OCI-LY1 (cell line): ENCODE measurements at regions not wholly inside any gene's neighbourhood (a gene's known extent, or its start where the extent isn't known, plus 50 kb on each side); places are given as distances from the start of the nearest gene placed in this dataset.

Source experiments
- H2AFZ ChIP-seq: fragments of 200-600 bp; sonication (generic), shearing (Covaris generic); 2 replicates; pipeline ENCODE4 v1.6.0; 2014; ENCODE audit warnings: antibody characterized with exemption, mild to moderate bottlenecking, low read length
- H3F3A ChIP-seq: fragments of 200-600 bp; sonication (generic), shearing (Covaris generic); 2 replicates; pipeline ENCODE4 v1.6.0; 2014; ENCODE audit warnings: mild to moderate bottlenecking, antibody characterized with exemption, low read length, moderate library complexity; ENCODE audit not compliant: insufficient read depth
- H3K27ac ChIP-seq: fragments of 200-600 bp; sonication (generic); 2 replicates; pipeline ENCODE4 v1.5.1; 2014; ENCODE audit warnings: low read length, mixed run types, mild to moderate bottlenecking, low read depth; ENCODE audit not compliant: poor library complexity, severe bottlenecking
- H3K27me3 ChIP-seq: fragments of 200-600 bp; sonication (generic); 2 replicates; pipeline ENCODE4 v1.6.0; 2014; ENCODE audit warnings: antibody characterized with exemption, mild to moderate bottlenecking, low read length, moderate library complexity; ENCODE audit not compliant: insufficient read depth
- H3K36me3 ChIP-seq: fragments of 200-600 bp; sonication (generic); 2 replicates; pipeline ENCODE4 v1.6.1; 2014; ENCODE audit warnings: mild to moderate bottlenecking, antibody characterized with exemption, low read length, moderate library complexity, mixed read lengths; ENCODE audit not compliant: insufficient read depth
- H3K4me1 ChIP-seq: fragments of 200-600 bp; sonication (generic); 2 replicates; pipeline ENCODE4 v1.5.1; 2014; ENCODE audit warnings: mild to moderate bottlenecking, low read length, moderate library complexity; ENCODE audit not compliant: insufficient read depth, severe bottlenecking
- H3K4me2 ChIP-seq: fragments of 200-600 bp; sonication (generic), shearing (Covaris generic); 2 replicates; pipeline ENCODE4 v1.6.1; 2014; ENCODE audit warnings: low read length
- H3K4me3 ChIP-seq: fragments of 200-600 bp; sonication (generic); 2 replicates; pipeline ENCODE4 v1.5.1; 2014; ENCODE audit warnings: low read length, low read depth, mild to moderate bottlenecking, mixed read lengths; ENCODE audit not compliant: poor library complexity, severe bottlenecking
- H3K79me2 ChIP-seq: fragments of 200-600 bp; shearing (Covaris generic); 2 replicates; pipeline ENCODE4 v1.6.1; 2016; ENCODE audit warnings: mixed run types, low read length, mixed read lengths; ENCODE audit not compliant: insufficient read depth
- H3K9ac ChIP-seq: fragments of 200-600 bp; sonication (generic), shearing (Covaris generic); 2 replicates; pipeline ENCODE4 v1.6.1; 2014; ENCODE audit warnings: mild to moderate bottlenecking, low read length, mixed read lengths
- H3K9me2 ChIP-seq: fragments of 200-600 bp; sonication (generic), shearing (Covaris generic); 2 replicates; pipeline ENCODE4 v1.6.1; 2014; ENCODE audit warnings: low read depth, mild to moderate bottlenecking, low read length, mixed read lengths
- H3K9me3 ChIP-seq: fragments of 200-600 bp; shearing (Covaris generic); 2 replicates; pipeline ENCODE4 v1.6.1; 2014; ENCODE audit warnings: low read length, mixed read lengths
- H4K20me1 ChIP-seq: fragments of 200-600 bp; sonication (generic), shearing (Covaris generic); 2 replicates; pipeline ENCODE4 v1.6.0; 2016; ENCODE audit warnings: mild to moderate bottlenecking, low read length; ENCODE audit not compliant: insufficient read depth
- EZH2 ChIP-seq: fragments of 200-600 bp; sonication (generic), shearing (Covaris generic); IDR thresholded peaks from 2 replicates; pipeline ENCODE4 v1.8.0; 2017; ENCODE audit warnings: borderline replicate concordance, mixed run types, mild to moderate bottlenecking, antibody characterized with exemption, low read length, moderate library complexity, mixed read lengths
- TF ChIP-seq, protein P1 (sequence below): fragments of 200-600 bp; sonication (generic), shearing (Covaris generic); IDR thresholded peaks from 2 replicates; pipeline ENCODE4 v1.5.1; 2017; ENCODE audit warnings: mild to moderate bottlenecking, antibody characterized with exemption, low read length, moderate library complexity, mixed read lengths

DNA sequence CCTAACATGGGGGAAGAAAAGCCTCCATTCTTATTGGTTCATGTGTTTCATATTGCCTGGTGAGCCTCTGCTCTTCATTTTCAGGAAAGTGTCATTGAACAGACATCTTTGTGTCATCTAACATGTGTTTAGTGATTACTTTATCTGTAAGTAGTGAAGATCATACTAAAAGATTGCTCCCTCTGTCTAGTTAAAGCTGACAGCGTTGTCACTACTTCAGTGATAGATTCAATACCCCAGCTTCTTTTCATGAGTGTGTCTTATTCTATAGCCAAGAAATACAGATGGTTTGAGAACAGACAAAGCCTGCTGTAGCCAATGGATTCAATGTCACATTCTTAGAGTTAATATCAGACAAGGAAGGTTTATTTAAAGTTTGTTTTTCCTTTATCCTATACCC, 85.1 kb downstream of the NKX6-1 start:
- H2AFZ ChIP-seq, result no peak overlapping the region
- H3K9me2 ChIP-seq, result no peaks in the 10 kb centered on the region
- no peak overlapping the region for H3K4me2 ChIP-seq
- no peaks in the 10 kb centered on the region for H3K79me2 ChIP-seq
- H3K36me3 ChIP-seq, result no peaks in the 10 kb centered on the region
- no peaks in the 10 kb centered on the region for H3K27me3 ChIP-seq
- H3K27ac ChIP-seq, result no peak overlapping the region
- H3K4me3 ChIP-seq, result no peak overlapping the region
- no peak for TF ChIP-seq EZH2
- H3K4me1 ChIP-seq, result no peaks in the 10 kb centered on the region
- no peaks in the 10 kb centered on the region for H3K9me3 ChIP-seq
- no peak overlapping the region for H3K9ac ChIP-seq
- H4K20me1 ChIP-seq, result no peaks in the 10 kb centered on the region
- H3F3A ChIP-seq, result no peaks in the 10 kb centered on the region

DNA sequence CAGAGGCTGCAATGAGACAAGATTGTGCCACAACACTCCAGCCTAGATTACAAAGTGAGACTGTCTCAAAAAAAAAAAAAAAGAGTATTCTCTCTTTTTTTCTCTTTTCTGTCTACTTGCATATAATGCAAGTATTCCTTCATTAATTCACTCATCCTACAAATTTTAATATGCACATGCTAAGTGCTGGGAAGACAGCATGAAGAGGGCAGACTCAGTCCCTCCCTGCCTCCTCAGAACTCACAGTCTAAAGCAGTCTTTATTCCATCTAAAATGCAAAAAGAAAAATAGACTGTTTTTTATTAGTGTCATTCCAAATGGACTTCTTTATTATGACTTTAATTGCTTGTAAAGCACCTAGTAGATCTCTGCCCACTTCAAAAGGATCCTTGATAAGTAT, 85.6 kb downstream of the NKX6-1 start:
- no peak overlapping the region for H3K4me2 ChIP-seq
- no peaks in the 10 kb centered on the region for H3K79me2 ChIP-seq
- no peak overlapping the region for H3K9ac ChIP-seq
- H3K36me3 ChIP-seq, result no peaks in the 10 kb centered on the region
- H3K4me3 ChIP-seq, result no peak overlapping the region
- TF ChIP-seq, protein P1, sequence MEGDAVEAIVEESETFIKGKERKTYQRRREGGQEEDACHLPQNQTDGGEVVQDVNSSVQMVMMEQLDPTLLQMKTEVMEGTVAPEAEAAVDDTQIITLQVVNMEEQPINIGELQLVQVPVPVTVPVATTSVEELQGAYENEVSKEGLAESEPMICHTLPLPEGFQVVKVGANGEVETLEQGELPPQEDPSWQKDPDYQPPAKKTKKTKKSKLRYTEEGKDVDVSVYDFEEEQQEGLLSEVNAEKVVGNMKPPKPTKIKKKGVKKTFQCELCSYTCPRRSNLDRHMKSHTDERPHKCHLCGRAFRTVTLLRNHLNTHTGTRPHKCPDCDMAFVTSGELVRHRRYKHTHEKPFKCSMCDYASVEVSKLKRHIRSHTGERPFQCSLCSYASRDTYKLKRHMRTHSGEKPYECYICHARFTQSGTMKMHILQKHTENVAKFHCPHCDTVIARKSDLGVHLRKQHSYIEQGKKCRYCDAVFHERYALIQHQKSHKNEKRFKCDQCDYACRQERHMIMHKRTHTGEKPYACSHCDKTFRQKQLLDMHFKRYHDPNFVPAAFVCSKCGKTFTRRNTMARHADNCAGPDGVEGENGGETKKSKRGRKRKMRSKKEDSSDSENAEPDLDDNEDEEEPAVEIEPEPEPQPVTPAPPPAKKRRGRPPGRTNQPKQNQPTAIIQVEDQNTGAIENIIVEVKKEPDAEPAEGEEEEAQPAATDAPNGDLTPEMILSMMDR, result no peak
- TF ChIP-seq EZH2, result no peak
- no peaks in the 10 kb centered on the region for H4K20me1 ChIP-seq
- H3K9me2 ChIP-seq, result no peaks in the 10 kb centered on the region
- no peaks in the 10 kb centered on the region for H3K9me3 ChIP-seq
- no peak overlapping the region for H3K27ac ChIP-seq
- no peak overlapping the region for H2AFZ ChIP-seq
- no peaks in the 10 kb centered on the region for H3F3A ChIP-seq
- H3K4me1 ChIP-seq, result no peaks in the 10 kb centered on the region
- H3K27me3 ChIP-seq, result no peaks in the 10 kb centered on the region

DNA sequence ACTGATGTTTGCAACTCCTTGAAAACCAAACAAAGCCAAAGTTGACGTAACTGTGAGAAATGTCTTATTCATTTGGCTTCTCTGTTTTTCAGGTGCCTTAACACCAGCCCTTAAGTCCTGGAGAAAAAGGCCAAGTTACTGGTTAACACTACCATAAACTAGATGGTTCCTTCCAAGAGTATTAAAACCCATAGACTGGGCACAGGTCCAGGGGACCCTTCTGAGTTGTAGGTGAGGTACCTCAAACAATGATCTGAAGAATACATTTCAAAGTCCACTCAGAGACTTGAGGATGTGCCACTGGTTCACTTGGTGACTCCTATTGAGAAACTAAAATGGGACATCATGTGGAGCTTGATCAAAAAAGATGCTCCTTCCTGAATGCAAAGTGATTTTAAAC, 87.0 kb downstream of the NKX6-1 start:
- H4K20me1 ChIP-seq, result no peaks in the 10 kb centered on the region
- no peaks in the 10 kb centered on the region for H3K9me2 ChIP-seq
- H3K36me3 ChIP-seq, result no peaks in the 10 kb centered on the region
- H3K4me3 ChIP-seq, result no peak overlapping the region
- no peaks in the 10 kb centered on the region for H3K27me3 ChIP-seq
- no peak overlapping the region for H3K4me2 ChIP-seq
- H3K79me2 ChIP-seq, result no peaks in the 10 kb centered on the region
- H3K4me1 ChIP-seq, result no peaks in the 10 kb centered on the region
- H3K27ac ChIP-seq, result no peak overlapping the region
- no peaks in the 10 kb centered on the region for H3K9me3 ChIP-seq
- H3F3A ChIP-seq, result no peaks in the 10 kb centered on the region
- H2AFZ ChIP-seq, result no peak overlapping the region
- TF ChIP-seq, protein P1, result no peak
- no peak overlapping the region for H3K9ac ChIP-seq

DNA sequence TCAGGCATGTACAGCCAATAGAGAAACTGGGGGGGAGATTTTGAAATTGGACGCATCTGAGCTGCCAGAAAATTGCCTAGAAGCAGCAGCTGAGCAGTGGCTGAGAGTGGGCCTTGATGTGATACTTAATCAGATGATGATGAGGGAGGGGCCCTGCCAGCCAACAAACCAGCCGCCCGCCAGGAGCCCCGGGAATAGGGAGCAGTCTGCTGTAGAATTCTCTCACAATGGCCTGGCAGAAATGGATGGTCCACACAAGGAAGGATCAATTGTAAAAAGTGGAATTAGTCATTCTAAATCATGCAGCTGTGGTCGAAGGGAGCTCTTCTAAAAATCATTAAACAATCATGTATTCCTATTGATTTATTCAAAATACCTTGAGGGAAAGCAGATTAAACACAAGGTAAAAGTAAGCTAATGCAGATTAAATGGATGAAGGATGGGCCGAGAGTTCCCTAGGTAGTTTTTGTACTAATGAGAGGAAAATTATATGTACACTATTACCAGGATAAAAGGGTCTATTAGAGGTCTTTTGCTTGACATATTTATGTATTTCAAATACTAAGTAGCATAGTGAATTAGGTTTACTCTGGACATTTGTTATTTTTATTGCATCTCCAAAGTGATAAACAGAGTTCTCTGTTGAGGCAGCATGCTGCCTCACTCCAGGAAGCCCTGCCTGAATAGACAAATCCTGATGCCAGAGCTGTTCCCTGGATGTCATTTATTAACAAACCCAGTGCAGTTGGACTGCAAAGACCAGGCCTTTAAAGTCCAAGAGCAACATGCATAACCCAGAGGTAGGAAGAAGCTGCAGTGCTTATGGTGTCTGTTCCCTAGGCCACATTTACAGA, 91.3 kb downstream of the NKX6-1 start:
- TF ChIP-seq, protein P1, result no peak
- no peak for TF ChIP-seq EZH2
- Histone ChIP-seq H3K4me3 (no peak overlapping the region), H3K9me3 (no peaks in the 10 kb centered on the region), H4K20me1 (no peaks in the 10 kb centered on the region), H3K79me2 (no peaks in the 10 kb centered on the region), H3F3A (no peaks in the 10 kb centered on the region), H3K9ac (no peak overlapping the region), H3K4me1 (no peaks in the 10 kb centered on the region), H3K27ac (no peak overlapping the region), H3K36me3 (no peaks in the 10 kb centered on the region), H3K27me3 (no peaks in the 10 kb centered on the region), H3K4me2 (no peak overlapping the region), H2AFZ (no peak overlapping the region), H3K9me2 (no peaks in the 10 kb centered on the region)
